ENCODE measurements at regions not wholly inside any gene's neighbourhood (a gene's known extent, or its start where the extent isn't known, plus 50 kb on each side); places are given as distances from the start of the nearest gene placed in this dataset.

DNA sequence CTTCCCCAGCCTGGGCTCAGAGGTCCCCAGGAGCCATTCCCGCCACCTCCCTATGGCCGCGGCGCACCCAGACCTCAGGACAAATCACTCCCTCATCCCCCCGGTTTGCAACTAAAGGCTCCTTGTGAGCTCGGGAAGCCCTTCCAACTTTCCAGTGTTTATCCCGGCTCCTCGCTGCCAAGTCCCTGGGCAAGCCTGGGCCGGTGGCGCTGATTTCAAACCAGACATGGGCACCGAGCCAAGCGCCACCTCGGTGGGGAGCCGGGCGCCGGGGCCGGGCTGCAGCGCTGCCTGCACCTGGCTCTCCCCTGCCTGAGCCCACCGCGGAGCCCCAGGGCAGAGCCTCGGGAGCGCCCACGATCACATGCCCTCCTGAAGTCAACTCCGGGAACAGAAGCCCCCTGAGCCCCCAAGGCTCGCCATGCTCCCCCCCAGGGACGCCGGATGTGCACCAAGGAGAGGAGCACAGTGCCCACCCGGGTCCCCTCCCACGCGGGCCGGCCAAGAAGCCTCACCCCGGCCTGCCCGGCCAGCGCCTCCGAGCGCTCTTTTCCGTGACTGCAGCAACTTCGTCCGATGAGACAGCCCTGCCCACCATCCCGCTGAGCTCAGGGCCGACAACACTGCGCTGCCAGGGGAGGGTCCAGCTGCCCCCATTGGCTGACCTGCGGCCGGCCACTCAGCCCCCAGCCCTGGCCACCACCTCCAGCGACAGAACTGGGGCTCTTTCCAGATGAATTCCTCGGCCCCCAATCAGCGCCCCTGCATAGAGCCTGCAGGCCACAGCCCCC lies 50.0 kb downstream of the NCOR2 start:
- peak; percentile 88 for DNase-seq

DNA sequence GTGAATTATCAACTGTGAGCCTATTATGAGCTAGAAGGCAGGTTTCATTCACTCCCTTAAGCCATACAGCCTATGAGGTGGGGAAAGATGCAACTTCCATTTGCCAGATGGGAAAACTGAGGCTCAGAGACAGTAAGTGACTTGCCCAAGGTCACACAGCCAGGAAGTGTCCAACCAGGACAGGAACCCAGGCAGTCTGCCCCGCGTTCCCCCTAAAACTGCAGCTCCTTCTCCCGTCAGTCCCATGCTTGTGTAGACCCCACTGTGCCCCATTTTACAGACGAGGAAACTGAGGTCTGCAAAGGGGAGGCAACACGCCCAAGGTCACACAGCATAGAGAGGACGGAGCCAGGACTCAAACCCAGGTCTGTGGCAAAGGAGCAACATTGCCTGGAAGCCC lies 50.6 kb downstream of the NCOR2 start:
- DNase-seq: no peak

DNA sequence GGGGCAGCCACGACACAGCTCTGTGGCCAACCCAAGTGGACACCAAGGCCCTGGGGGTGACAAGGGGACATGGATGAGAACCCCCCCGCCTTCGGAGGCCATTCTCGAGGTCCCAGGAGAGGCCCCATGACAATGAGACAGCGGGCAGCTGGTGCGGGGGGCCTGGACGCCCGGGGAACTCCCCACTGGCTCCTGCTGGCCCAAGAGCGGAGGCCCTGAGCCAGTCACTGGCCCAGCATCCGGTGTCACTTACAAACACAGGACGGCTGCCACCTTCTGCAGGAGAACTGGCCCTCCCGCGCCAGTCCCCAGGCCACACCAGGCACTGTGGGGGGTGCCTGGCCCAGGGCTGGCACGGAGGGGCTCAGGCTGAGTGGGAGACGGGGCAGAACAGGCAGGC lies 51.4 kb downstream of the NCOR2 start:
- no peak for DNase-seq

DNA sequence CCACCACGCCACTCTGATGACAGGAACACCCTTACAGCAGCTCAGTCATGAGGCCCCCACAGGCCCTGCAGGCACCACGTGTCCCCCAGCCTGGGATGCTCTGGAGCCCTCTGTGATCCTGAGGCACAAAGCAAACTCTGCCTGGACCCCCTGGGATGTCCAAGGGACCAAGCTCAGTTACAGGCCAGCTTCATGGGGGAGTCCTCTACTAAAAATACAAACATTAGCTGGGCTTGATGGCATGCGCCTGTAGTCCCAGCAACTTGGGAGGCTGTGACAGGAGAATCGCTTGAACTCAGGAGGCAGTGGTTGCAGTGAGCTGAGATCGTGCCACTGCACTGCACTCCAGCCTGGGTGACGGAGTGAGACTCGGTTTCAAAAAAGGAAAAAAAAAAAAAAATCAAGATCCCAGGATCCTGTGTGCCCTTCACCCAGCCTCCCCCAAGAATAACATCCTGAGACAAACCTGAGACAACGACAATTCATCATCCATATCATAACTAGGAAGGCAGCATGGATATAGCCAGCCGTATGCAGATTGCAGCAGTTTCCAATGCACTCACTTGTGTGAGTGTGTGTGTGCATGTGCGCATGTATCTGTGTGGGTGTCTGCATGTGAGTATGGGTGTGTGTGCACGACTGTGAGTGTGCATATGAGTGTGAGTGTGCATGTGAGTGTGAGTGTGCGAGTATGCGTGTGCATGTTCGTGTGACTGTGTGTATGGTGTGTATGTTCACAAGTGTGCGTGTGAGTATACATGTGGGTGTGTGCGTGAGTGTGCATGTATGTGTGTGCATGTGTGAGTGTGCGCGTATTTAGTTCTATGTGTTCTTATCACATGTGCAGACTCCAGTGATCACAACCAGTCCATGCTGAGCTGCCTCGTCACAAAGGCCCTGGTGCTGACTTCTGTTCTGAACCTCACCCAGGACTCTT lies 52.1 kb downstream of the NCOR2 start:
- no peak for DNase-seq

DNA sequence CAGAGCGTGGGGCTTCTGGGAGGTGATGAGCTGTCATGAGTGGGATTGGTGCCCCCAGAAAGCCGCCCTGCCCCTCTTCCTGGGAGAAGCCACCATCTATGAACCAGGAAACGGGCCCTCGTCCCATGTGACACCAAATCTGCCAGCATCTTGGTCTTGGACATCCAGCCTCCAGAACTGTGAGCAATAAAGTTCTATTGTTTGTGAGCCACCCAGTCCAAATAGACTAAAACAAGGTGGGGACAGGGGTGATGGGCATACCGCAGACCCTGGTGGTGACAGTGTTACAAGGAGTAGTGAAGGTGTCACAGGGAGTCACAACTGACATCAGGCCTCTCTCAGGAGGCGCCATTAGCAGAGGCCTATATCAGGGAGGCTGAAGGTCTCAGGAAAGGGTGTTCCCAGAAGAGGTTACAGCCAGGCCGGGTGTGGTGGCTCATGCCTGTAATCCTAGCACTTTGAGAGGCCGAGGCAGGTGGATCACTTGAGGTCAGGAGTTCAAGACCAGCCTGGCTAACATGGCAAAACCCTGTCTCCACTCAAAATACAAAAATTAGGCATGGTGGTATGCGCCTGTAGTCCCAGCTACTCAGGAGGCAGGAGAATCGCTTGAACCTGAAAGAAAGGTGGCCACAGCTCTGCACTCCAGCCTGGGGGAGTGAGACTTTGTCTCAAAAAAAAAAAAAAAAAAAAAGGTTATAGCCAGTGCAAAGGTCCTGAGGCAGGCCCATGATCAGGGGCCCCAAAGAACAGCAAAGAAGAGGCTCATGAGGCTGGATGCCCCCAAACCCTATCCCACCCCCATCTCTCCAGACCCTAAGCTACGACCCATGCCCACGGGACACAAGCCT lies 53.0 kb downstream of the NCOR2 start:
- DNase-seq: no peak

DNA sequence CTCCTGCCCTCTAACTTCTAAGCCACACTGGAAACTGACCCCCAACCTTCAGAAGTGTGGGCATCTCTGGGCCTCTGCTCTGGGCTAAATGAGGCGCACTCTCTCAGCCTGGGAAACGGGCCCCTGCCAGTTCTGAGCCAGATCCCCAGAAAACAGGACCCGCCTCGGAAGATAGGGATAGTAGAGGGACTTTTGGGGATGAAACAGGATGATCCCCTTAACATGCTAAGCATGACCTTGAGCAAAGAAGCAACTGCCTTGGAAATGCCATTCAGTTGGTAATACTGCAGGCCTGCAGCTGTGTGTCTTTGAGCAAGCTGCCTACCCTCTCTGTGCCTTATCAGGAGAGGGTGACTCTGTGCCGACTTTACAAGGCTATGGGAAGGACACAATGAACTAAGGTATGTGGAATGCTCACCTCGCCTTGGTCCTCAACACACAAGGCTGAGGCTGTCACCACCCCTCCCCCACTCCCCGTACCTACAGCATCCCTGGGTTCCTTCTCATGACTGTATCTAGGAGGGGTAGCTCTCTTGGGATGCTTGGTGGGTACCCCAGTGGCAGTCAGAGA lies 54.0 kb downstream of the NCOR2 start:
- DNase-seq: no peak

DNA sequence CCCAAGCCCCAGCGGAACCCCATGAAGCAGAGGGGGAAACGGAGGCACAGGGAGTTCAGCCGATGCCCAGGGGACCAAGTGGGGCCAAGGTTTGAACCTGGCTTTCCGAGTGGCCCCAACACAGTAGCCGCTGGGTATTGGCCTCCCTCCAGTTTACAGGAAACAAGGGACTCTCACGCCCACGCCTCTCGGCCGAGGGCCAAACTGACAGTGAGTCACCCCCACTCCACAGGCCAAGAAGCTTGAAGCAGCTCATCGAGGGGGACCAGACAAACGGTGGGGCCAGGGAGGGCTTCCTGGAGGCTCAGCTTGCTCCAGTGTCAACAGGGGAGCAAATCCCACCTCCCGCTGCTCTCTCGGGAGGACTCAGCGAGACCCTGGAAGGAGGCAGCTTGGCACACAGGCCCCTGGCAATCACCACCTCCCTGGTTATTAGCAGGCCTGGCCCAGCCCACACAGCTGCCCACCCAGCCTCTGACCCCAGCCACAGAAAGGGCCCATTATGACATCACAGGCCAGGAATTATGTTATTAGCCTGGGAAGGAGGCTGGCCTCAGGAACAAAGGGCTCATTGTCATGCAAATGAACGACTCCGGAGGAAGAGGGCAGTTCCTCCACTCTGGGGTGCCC lies 54.6 kb downstream of the NCOR2 start:
- peak; percentile 87 for DNase-seq

DNA sequence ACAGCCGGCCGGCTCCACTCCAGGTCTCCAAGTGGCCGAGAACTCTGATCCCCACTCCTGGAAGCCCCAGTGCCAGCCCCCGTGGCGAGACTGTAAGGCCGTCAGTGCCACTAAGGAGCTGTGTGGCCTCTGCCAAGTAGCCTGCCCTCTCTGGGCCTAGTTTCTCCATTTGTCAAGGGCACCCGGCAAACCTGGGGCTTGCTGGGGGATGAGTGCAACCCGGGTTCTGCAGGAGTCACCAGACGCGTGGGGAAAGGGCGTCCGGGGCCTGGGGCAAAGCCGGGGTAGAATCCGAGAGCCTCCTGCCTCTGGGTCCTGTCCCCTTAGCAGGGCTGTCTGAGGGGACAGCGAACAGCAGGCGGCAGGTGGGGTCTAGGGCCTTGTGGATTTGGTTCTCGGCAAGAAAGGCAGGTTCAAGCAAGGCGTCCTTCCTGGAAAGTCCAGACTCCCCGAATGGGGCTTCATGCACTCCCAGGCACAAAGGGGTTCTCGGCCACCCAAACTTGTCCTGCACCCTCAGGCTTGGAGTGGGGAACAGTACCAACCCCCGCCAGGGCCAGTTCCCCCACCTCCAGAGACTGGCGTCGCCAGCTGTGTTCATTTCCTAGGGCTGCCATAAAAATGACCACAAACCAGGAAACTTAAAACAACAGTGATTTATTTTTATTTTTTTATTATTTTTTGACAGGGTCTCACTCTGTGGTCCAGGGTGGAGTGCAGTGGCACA lies 56.0 kb downstream of the NCOR2 start:
- no peak for DNase-seq

DNA sequence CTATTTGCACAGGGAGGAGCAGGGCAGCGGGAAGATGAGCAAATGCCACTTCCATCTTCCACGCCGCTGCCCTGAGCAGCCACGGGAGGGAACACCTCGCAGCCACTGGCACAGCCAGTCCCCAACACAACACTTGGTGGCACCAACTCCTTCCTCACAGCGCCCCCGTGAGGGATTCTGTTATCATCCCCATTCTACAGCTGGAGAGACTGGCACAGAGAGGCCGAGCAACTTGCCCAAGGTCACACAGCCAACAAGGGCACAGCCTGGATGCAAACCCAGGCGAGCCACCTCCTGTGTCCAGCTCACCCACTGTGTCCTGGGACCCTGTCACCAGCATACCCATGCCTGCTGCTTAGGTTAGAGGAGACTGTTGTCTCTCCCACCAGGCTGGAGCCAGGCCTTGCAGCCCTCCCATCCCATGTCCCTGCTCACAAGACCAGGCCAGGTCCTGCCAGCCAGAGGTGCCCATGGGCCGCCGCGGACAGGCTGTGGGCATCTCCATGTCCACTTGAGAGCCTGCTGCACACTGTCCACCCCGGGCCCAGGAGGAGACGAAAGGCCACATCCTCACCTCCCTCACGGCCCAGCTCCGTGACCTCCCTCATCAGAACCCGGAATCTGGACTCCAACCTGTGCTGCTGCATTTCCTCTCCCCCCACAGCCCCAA lies 57.0 kb downstream of the NCOR2 start:
- no peak for DNase-seq

DNA sequence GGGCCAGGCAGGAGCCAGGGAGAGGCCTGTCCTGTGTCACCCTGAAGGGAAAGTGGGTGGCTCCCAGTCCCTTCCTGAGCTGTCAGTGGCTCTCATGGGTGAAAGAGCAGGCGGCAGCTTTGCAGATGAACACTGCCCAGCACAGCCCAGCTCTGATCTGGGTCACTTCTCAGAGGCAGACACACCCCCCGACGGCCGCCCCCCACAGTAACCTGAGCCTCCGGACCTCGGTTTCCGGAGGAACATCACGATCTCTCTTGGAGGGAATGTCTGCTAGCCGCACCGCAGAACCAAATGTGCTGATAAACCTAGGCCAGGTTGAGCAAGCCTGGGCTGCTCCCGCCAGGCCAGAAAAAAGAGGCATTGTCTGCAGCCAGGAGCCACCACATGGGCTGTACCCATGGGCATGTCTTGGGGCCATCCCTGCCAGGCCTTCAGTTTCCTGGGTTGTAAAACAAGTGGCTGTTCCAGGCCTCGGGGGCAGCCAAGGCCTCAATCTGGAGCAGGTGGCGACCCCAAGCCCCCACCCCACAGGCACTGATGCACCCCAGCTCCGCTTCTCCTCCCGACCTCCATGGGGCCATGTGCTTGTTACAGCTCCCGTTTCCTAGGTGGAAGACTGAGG lies 57.6 kb downstream of the NCOR2 start:
- no peak for DNase-seq

DNA sequence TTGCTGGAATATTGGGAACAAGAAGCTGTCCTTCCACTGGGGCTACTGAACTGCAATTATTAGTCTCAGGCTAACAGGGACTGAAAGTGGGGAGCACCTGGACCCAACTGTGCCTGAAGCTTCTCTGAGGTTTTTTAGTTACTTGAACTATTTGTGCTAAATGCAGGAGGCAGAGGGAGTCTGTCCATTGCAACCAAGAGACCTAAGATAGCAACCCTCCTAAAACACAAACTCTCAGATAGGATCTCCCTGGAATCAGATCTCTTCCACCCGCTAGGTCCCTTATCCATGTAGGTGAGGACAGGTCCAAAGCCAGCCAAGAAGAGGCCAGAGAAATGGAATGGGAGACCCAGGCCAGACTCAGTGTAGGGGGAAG lies 58.1 kb downstream of the NCOR2 start:
- no peak for DNase-seq

DNA sequence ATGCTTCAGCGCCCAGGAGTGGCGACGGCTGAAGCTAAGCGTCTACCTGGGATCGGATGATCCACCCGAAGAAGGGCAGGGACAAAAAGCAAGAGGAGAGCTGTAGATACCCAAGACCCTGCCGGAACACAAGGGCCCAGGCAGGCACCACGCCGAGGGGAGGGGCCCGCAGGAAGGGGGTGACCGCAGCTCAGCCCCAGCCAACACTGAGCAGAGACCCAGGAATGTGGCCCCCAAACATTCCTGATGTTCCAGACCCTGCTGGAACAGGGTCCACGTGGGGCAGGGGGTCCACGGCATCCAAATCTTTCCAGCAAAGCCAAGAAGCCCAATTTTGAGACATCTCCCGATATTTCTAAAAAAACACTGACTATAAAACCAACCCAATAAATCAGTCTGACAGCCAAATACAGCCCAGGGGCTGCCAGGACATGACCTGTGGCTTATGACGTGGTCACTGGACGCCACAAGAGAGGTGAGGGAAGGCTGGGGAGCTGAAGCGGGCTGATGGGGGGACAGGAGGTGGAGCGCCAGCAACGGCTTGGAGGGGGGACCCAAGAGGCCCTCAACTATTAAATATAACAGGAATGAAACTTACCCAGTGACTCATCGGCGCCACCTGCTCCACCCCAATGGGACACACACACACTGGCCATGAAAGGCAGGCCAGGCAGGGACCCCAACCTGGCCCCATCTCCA lies 58.9 kb downstream of the NCOR2 start:
- no peak for DNase-seq

DNA sequence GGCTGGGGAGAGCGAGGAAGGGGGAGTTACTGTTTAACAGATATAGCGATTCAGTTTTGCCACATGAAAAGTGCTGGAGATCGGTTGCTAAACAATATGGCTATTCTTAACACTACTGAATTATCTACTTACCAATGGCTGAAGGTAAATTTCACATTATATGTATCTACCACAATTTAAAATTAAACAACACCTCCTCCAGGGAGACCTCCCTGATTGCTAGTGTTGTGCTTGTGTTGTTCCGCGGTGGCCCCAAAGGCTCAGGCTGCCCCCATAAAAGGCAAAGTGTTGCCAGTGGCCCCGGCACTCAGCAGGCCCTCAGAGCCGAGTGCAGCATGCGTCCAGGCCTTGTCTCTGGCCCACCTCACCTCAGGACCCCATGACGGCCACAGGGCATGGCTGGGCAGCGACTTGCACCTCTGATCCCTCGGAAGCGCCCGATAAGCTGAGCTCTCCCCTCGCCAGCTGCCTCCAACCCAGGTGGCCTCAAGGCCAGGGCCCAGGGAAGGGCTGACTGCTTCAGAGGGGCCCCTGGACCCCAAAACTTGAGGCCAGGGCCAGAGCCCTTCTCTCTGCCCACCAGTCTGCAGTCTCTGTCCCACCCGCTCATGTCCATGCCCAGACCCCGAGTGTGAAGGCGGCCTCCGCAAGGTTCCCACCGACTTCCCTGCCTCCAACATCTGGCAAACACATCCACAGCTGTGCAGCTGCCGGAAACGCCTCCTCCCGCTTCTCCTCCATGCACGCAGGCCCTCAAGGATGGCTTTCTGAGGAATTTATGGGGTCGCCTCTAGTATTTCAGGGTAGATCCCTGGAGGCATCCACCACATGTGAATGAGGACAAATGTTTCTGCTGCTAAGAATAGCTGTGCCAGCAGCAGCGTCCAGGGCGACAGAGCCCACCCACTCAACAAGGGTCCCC lies 60.0 kb downstream of the NCOR2 start:
- DNase-seq: peak; percentile 89

DNA sequence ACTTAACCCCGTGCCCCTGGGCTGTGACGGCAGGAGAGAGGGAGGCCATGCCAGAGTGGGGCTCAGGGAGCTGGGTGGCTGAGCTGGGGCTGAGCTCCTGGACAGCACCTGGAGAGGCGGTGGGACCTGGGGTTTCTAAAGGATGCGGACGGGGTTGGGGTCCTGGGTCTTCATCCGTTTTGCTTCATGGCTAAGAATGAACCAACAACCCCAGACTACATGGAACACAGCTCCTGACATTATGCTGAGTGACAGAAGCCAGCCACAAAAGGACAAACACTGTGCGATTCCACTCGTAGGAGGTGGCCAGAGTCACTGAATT lies 60.6 kb downstream of the NCOR2 start:
- no peak for DNase-seq

DNA sequence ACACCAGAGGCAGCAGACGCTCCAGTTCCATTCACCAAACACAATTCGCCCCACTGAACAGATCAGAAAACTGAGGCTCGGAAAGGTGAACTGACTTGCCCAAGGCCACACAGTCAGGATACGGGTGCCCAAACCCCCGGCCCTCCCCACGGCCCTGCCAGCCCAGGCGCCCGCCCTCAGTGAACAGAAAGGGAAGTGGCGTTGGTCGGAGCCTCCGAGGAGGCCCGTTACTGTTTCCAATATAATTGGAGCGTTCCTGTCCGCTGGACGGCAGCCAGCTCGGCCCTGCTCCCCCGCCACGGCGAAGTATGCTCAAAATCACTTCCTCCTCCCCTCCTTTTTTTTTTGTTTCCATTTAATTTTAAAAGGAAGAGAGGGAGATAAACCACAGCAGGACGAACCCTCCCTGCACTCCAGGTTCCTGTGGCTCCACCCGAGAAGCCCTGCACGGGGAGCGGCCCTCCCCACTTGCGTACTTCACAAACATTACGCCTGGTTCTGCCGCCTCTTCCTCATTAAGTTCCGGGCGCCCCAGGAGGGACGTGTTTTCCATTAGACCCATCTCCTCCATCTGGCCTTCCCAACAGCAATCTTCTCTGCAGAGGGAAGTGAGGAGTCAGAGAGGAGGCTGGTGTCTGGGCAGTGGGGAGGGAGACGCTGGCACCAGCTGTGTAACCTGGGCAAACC lies 61.1 kb downstream of the NCOR2 start:
- peak; percentile 84 for DNase-seq

DNA sequence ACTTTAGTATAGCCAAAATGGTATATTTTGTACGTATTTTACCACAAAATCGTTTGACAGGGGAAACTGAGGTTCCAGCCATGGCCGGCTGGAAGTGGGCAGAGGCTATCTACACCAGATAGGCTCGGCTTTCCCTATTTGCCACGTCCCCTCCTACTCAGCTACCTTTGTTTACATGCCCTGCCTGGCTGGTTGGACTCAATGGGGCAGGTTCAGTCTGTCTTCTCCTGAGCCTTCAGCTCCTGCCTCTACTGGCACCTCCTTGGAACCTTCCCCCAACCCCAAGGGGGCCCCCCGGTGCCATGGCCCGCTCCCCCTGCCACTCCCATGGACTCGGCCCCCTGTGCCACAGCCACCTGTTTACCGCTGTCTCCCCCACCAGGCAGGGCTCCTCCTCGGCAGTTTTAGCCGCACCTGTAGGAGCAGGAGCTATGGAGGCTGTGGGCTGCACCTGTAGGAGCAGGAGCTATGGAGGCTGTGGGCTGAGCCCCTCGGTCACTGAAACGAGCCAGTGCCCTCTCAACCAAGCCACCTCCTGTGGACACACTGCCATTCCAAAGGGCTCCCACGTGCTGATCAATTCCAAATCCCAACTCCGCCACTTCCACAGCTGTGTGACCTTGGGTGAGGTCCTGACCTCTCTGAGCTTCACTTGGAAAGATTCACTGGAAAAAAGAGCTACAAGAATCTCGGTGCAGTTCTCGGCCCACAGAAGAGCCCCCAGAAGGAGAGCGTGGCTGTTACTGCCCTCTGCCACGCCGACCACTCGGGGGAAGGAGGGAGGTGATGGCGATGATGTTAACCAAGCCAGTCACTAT lies 62.2 kb downstream of the NCOR2 start:
- no peak for DNase-seq

DNA sequence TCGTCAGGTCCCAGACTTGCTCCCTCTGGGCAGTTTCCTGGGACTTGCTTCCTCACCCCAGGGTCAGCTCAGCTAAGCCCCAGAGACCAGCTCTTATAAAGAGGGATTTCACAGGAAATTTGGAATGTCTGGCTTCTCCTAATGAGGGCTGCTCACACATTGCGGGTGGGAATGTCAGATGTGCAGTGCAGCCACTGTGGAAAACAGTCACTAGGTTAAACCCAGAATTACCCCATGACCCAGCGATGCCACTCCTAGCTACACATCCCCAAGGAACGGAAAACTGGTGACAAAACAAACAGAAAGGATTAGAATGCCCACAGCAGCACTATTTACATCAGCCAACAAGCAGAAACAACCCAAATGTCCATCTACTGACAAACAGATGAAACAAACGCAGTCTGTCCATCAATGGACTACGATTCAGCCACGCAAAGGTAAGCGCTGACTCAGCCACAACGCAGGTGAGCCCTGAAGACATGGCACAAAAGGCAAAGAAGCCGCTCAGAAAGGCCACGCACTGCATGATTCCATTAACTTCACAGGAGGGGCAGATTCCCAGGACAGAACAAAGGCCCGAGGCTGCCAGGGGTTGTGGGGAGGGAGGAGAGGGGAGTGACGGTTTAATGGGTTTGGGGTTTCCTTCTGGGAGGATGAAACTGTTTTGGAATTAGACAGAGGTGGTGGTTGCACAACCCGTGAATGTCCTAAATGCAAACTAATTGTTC lies 63.0 kb downstream of the NCOR2 start:
- DNase-seq: no peak

Data from left hindlimb (tissue), 1 donor.